ENCODE measurements at regions not wholly inside any gene's neighbourhood (a gene's known extent, or its start where the extent isn't known, plus 50 kb on each side); places are given as distances from the start of the nearest gene placed in this dataset.
"Not testable (repeated sequence)": the region's sequence is repeated elsewhere in the genome, so short reads cannot be mapped to it uniquely, and the experiment has no call there.

DNA sequence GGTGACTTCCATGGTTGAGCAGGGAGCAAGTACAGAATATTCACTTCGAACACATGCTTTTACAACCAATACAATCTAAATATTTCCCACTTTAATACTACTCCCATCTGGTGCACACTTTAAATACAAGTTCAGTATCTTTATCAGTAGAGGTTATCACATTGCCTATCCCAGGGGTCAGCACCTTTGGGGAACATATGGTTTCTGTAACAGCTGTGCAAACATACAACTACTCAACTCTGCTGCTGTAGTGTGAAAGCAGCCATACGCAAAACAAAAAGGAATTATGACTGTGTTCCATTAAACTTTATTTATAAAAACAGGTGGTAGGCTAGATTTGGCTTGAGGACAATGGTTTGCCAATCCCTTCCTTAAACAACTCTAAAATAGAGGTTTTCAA lies 157.5 kb downstream of the XPNPEP1 start:
- H3K27me3 Mint-ChIP-seq (ENCODE audit: unreplicated experiment) = no peaks in the 10 kb centered on the region
- H3K4me3 Mint-ChIP-seq (ENCODE audit: unreplicated experiment) = no peak overlapping the region
- TF ChIP-seq, protein P1, sequence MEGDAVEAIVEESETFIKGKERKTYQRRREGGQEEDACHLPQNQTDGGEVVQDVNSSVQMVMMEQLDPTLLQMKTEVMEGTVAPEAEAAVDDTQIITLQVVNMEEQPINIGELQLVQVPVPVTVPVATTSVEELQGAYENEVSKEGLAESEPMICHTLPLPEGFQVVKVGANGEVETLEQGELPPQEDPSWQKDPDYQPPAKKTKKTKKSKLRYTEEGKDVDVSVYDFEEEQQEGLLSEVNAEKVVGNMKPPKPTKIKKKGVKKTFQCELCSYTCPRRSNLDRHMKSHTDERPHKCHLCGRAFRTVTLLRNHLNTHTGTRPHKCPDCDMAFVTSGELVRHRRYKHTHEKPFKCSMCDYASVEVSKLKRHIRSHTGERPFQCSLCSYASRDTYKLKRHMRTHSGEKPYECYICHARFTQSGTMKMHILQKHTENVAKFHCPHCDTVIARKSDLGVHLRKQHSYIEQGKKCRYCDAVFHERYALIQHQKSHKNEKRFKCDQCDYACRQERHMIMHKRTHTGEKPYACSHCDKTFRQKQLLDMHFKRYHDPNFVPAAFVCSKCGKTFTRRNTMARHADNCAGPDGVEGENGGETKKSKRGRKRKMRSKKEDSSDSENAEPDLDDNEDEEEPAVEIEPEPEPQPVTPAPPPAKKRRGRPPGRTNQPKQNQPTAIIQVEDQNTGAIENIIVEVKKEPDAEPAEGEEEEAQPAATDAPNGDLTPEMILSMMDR (IDR thresholded peaks at IDR 0.05; ENCODE audit: unreplicated experiment) = no peak
- peaks cover 3% of the 10 kb centered on the region for H3K36me3 Mint-ChIP-seq (ENCODE audit: low read depth, unreplicated experiment)
- peaks cover 6% of the 10 kb centered on the region for H3K4me1 Mint-ChIP-seq (ENCODE audit: unreplicated experiment)
- DNase-seq (ENCODE audit: low spot score) = no peak
- no peaks in the 10 kb centered on the region for H3K9me3 Mint-ChIP-seq (ENCODE audit: unreplicated experiment)
- H3K27ac Mint-ChIP-seq (ENCODE audit: unreplicated experiment) = no peak overlapping the region

DNA sequence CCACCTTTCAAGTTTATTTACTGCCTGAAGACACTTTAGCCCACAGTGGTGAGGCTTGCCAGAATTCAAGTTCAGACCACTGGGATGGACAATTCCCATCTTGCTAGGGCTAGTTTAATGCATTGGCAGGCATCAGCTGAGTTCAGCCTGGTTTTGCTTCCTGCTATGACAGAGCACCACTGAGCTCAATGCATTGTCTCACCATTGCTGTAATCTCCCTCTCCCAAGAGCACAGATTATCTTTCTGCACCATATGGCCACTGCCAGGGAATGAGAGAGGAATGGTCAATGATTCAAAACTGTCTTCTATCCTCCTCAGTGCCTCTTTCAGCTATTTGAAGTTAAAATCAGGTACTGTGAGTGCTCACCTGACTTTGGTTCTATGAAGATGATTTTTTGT lies 160.8 kb downstream of the XPNPEP1 start:
- H3K36me3 Mint-ChIP-seq (ENCODE audit: low read depth, unreplicated experiment) = peaks cover 3% of the 10 kb centered on the region
- no peak overlapping the region for H3K27ac Mint-ChIP-seq (ENCODE audit: unreplicated experiment)
- H3K9me3 Mint-ChIP-seq (ENCODE audit: unreplicated experiment) = no peaks in the 10 kb centered on the region
- H3K27me3 Mint-ChIP-seq (ENCODE audit: unreplicated experiment) = no peaks in the 10 kb centered on the region
- TF ChIP-seq, protein P1 (IDR thresholded peaks at IDR 0.05; ENCODE audit: unreplicated experiment) = no peak
- DNase-seq (ENCODE audit: low spot score) = no peak
- H3K4me1 Mint-ChIP-seq (ENCODE audit: unreplicated experiment) = peaks cover 6% of the 10 kb centered on the region
- H3K4me3 Mint-ChIP-seq (ENCODE audit: unreplicated experiment) = no peak overlapping the region

- not testable (repeated sequence) for H3K36me3 Mint-ChIP-seq (ENCODE audit: low read depth, unreplicated experiment); DNase-seq (ENCODE audit: low spot score); H3K27ac Mint-ChIP-seq (ENCODE audit: unreplicated experiment); H3K27me3 Mint-ChIP-seq (ENCODE audit: unreplicated experiment); H3K4me3 Mint-ChIP-seq (ENCODE audit: unreplicated experiment); H3K9me3 Mint-ChIP-seq (ENCODE audit: unreplicated experiment); H3K4me1 Mint-ChIP-seq (ENCODE audit: unreplicated experiment)
Observed at GRCh38 chr10:109757670-109758069, 165.6 kb downstream of the XPNPEP1 start.

- TF ChIP-seq, protein P1 (IDR thresholded peaks at IDR 0.05; ENCODE audit: unreplicated experiment) = no peak
- Mint-ChIP-seq H3K27ac (ENCODE audit: unreplicated experiment) (no peak overlapping the region), H3K27me3 (ENCODE audit: unreplicated experiment) (no peaks in the 10 kb centered on the region), H3K4me3 (ENCODE audit: unreplicated experiment) (no peak overlapping the region), H3K9me3 (ENCODE audit: unreplicated experiment) (no peaks in the 10 kb centered on the region), H3K4me1 (ENCODE audit: unreplicated experiment) (no peaks in the 10 kb centered on the region), H3K36me3 (ENCODE audit: low read depth, unreplicated experiment) (no peaks in the 10 kb centered on the region)
- DNase-seq (ENCODE audit: low spot score) = no peak
Observed at GRCh38 chr10:109746861-109747260, 176.4 kb downstream of the XPNPEP1 start.

- Mint-ChIP-seq H3K4me1 (ENCODE audit: unreplicated experiment) (no peaks in the 10 kb centered on the region), H3K9me3 (ENCODE audit: unreplicated experiment) (no peaks in the 10 kb centered on the region), H3K27ac (ENCODE audit: unreplicated experiment) (no peak overlapping the region), H3K36me3 (ENCODE audit: low read depth, unreplicated experiment) (no peaks in the 10 kb centered on the region), H3K4me3 (ENCODE audit: unreplicated experiment) (no peak overlapping the region), H3K27me3 (ENCODE audit: unreplicated experiment) (no peaks in the 10 kb centered on the region)
- TF ChIP-seq, protein P1 (IDR thresholded peaks at IDR 0.05; ENCODE audit: unreplicated experiment) = no peak
- no peak for DNase-seq (ENCODE audit: low spot score)
Observed at GRCh38 chr10:109744020-109744419, 179.3 kb downstream of the XPNPEP1 start.

GRCh38 chr10:109743574-109743973 lies 179.7 kb downstream of the XPNPEP1 start:
- Mint-ChIP-seq H3K9me3 (ENCODE audit: unreplicated experiment) (no peaks in the 10 kb centered on the region), H3K27me3 (ENCODE audit: unreplicated experiment) (no peaks in the 10 kb centered on the region), H3K4me3 (ENCODE audit: unreplicated experiment) (no peak overlapping the region), H3K4me1 (ENCODE audit: unreplicated experiment) (no peaks in the 10 kb centered on the region), H3K27ac (ENCODE audit: unreplicated experiment) (no peak overlapping the region), H3K36me3 (ENCODE audit: low read depth, unreplicated experiment) (no peaks in the 10 kb centered on the region)
- TF ChIP-seq, protein P1 (IDR thresholded peaks at IDR 0.05; ENCODE audit: unreplicated experiment) = no peak
- no peak for DNase-seq (ENCODE audit: low spot score)

All from endothelial cell (in vitro differentiated cells).